ENCODE measurements at regions not wholly inside any gene's neighbourhood (a gene's known extent, or its start where the extent isn't known, plus 50 kb on each side); places are given as distances from the start of the nearest gene placed in this dataset.
A peak's percentile ranks its signal among the peaks of the same experiment; 100 is the strongest.
"Not testable (repeated sequence)": the region's sequence is repeated elsewhere in the genome, so short reads cannot be mapped to it uniquely, and the experiment has no call there.

- no peak for FAIRE-seq
- Histone ChIP-seq H3K4me2 (no peak overlapping the region), H3K4me1 (no peaks in the 10 kb centered on the region), H3K27ac (no peak overlapping the region), H3K9me3 (no peaks in the 10 kb centered on the region), H3K4me3 (no peak overlapping the region)
- WGBS (ENCODE audit: missing lambda C conversion rate): 38% methylated on average over 9 of the region's 11 CpGs
- TF ChIP-seq CHD2 (IDR thresholded peaks at IDR 0.05; ENCODE audit: low read length, partially characterized antibody): no peak
- no peak for TF ChIP-seq MAX (IDR thresholded peaks at IDR 0.05)
- no peak for TF ChIP-seq JUN (IDR thresholded peaks at IDR 0.05)
- TF ChIP-seq NPAS2 (CRISPR knock-in tag; IDR thresholded peaks at IDR 0.05; ENCODE audit: borderline replicate concordance): no peak
- TF ChIP-seq E2F6 (IDR thresholded peaks at IDR 0.05; ENCODE audit: borderline replicate concordance, low read depth): no peak
- TF ChIP-seq EP300 (IDR thresholded peaks at IDR 0.05): no peak
- TF ChIP-seq FOSB (CRISPR knock-in tag; IDR thresholded peaks at IDR 0.05): no peak
- no peak for TF ChIP-seq RFX5 (IDR thresholded peaks at IDR 0.05)
- ChIA-PET POLR2A (no interaction called here), CTCF (no interaction called here)
- DNase-seq (ENCODE audit: low read depth in 1 of 2, low spot score in 1 of 2): peak; percentile 1 to 12
- peak; percentile 43 to 46 for ATAC-seq
These were observed 169.2 kb downstream of the TRIM43 start for GRCh38 chr2:95760806-95761525.

- TF ChIP-seq MAZ (IDR thresholded peaks at IDR 0.05; ENCODE audit: borderline replicate concordance, low read depth, low read length): no peak
- no peak for TF ChIP-seq CHD4 (IDR thresholded peaks at IDR 0.05; ENCODE audit: borderline replicate concordance)
- no peak for TF ChIP-seq E2F6 (IDR thresholded peaks at IDR 0.05; ENCODE audit: borderline replicate concordance, low read depth)
- no peak for TF ChIP-seq MYC (IDR thresholded peaks at IDR 0.05; ENCODE audit: borderline replicate concordance, low read length)
- TF ChIP-seq ZFP36 (IDR thresholded peaks at IDR 0.05; ENCODE audit: borderline replicate concordance, partially characterized antibody): no peak
- TF ChIP-seq ATOH8 (CRISPR knock-in tag; IDR thresholded peaks at IDR 0.05; ENCODE audit: low read depth): no peak
- no peak for TF ChIP-seq TP53 (CRISPR knock-in tag; IDR thresholded peaks at IDR 0.05)
- no peak for TF ChIP-seq JUNB (IDR thresholded peaks at IDR 0.05)
- no peak for TF ChIP-seq HOXB13 (CRISPR knock-in tag; IDR thresholded peaks at IDR 0.05; ENCODE audit: low read depth)
- no peak for TF ChIP-seq ZNF302 (CRISPR knock-in tag; IDR thresholded peaks at IDR 0.05)
- no peak for TF ChIP-seq BCL3 (IDR thresholded peaks at IDR 0.05)
- TF ChIP-seq ESRRA (IDR thresholded peaks at IDR 0.05; ENCODE audit: borderline replicate concordance, low read length): no peak
- no peak for TF ChIP-seq POLR2A (IDR thresholded peaks at IDR 0.05; ENCODE audit: low read length)
- TF ChIP-seq EHF (CRISPR knock-in tag; IDR thresholded peaks at IDR 0.05): no peak
- no peak for TF ChIP-seq HES2 (IDR thresholded peaks at IDR 0.05)
- no peak for TF ChIP-seq SREBF2 (IDR thresholded peaks at IDR 0.05)
- no peak for TF ChIP-seq MAFK (IDR thresholded peaks at IDR 0.05; ENCODE audit: partially characterized antibody)
- no peak for TF ChIP-seq NPAS2 (CRISPR knock-in tag; IDR thresholded peaks at IDR 0.05; ENCODE audit: borderline replicate concordance)
- TF ChIP-seq PBX3 (IDR thresholded peaks at IDR 0.05): no peak
- no peak for TF ChIP-seq JUN (IDR thresholded peaks at IDR 0.05)
- FAIRE-seq: no peak
- Histone ChIP-seq H3K4me1 (no peaks in the 10 kb centered on the region), H3K4me2 (no peak overlapping the region), H3K9me3 (no peaks in the 10 kb centered on the region), H3K4me3 (no peak overlapping the region), H3K27ac (no peak overlapping the region)
- CTCF ChIA-PET: no interaction called here
- DNase-seq (ENCODE audit: low read depth in 1 of 2, low spot score in 1 of 2): no peak
- WGBS (ENCODE audit: missing lambda C conversion rate): 62% methylated on average over 3 of the region's 3 CpGs
- no peak; a peak in 2 of 6 replicates for ATAC-seq
- POLR2A ChIA-PET: no interaction called here
These were observed 169.8 kb downstream of the TRIM43 start for GRCh38 chr2:95761556-95761955.

GRCh38 chr2:95762023-95763021, 170.5 kb downstream of the TRIM43 start:
- 51% methylated on average over 15 of the region's 21 CpGs for WGBS (ENCODE audit: missing lambda C conversion rate)
- DNase-seq (ENCODE audit: low read depth in 1 of 2, low spot score in 1 of 2); FAIRE-seq; H3K27ac ChIP-seq; POLR2A ChIA-PET; H3K4me2 ChIP-seq; H3K4me3 ChIP-seq; H3K9me3 ChIP-seq; ATAC-seq; H3K4me1 ChIP-seq: not testable (repeated sequence)
- CTCF ChIA-PET: interaction anchor here (1.6 kb wide), 1 partner anchor 33 kb away, joined by 3 read pairs; no protein-coding TSS in a partner anchor

GRCh38 chr2:95763074-95763473, 171.3 kb downstream of the TRIM43 start:
- DNase-seq (ENCODE audit: low read depth in 1 of 2, low spot score in 1 of 2); H3K27ac ChIP-seq; POLR2A ChIA-PET; FAIRE-seq; H3K4me2 ChIP-seq; H3K4me1 ChIP-seq; ATAC-seq; H3K9me3 ChIP-seq; H3K4me3 ChIP-seq: not testable (repeated sequence)
- 61% methylated on average over 6 of the region's 6 CpGs for WGBS (ENCODE audit: missing lambda C conversion rate)
- CTCF ChIA-PET: interaction anchor here (1.6 kb wide), 1 partner anchor 33 kb away, joined by 3 read pairs; no protein-coding TSS in a partner anchor
